MM.1S (cell line): ENCODE measurements at regions not wholly inside any gene's neighbourhood (a gene's known extent, or its start where the extent isn't known, plus 50 kb on each side); places are given as distances from the start of the nearest gene placed in this dataset.

Experiments
- EZH2phosphoT487 ChIP-seq: fragments of 300-600 bp; sonication (generic); IDR thresholded peaks from 2 replicates; pipeline ENCODE4 v1.6.1; 2018; ENCODE audit warnings: antibody characterized with exemption, low read length
- TF ChIP-seq, protein P1 (sequence below): fragments of 300-600 bp; sonication (generic); IDR thresholded peaks from 2 replicates; pipeline ENCODE4 v1.5.1; 2016; ENCODE audit warnings: antibody characterized with exemption, low read length, mixed read lengths

DNA sequence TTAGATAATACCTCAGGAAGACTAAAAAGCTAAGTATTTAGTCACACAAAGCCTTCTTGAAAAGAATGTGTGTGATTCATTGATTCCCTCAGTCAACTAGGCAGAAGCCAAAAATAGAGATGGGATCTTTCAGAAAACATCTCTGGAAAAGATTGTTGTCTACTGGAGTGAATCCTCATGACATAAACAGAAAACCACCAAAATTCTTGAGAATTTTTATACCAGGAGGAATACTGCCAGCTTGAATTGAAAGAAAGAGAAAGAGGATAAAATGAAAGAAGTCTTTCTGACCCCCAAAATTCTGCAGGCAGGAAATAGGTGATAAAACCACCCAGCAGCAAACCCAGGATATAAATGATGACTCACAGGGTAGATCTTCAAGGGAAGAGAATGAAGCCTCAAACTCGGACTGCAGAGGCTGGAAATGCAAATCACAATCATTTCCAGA, 363.1 kb upstream of the PLSCR5 start:
- TF ChIP-seq, protein P1, sequence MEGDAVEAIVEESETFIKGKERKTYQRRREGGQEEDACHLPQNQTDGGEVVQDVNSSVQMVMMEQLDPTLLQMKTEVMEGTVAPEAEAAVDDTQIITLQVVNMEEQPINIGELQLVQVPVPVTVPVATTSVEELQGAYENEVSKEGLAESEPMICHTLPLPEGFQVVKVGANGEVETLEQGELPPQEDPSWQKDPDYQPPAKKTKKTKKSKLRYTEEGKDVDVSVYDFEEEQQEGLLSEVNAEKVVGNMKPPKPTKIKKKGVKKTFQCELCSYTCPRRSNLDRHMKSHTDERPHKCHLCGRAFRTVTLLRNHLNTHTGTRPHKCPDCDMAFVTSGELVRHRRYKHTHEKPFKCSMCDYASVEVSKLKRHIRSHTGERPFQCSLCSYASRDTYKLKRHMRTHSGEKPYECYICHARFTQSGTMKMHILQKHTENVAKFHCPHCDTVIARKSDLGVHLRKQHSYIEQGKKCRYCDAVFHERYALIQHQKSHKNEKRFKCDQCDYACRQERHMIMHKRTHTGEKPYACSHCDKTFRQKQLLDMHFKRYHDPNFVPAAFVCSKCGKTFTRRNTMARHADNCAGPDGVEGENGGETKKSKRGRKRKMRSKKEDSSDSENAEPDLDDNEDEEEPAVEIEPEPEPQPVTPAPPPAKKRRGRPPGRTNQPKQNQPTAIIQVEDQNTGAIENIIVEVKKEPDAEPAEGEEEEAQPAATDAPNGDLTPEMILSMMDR, result no peak
- TF ChIP-seq EZH2phosphoT487, result no peak
